ENCODE measurements at regions not wholly inside any gene's neighbourhood (a gene's known extent, or its start where the extent isn't known, plus 50 kb on each side); places are given as distances from the start of the nearest gene placed in this dataset.

DNA sequence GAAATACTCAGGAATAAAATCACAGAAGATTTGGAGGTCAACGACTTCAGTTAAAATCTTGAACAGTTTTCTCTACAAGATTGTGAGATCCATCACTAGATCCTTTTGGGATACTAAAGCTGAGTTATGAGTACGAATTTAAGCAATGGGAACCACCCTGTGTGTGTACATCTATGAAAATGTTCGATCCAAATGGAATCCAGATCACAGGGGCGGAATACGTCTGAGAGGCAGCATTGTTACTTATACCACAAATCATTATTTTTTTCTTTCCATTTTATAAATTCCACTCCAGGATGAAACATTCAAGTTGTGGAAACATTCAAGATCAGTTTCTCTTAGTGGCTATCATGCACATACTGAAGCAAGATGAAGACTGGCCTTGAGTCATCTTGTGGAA, 239.3 kb upstream of the PAPPA start:
- Histone ChIP-seq H2AFZ (ENCODE audit: low read depth) (no peak overlapping the region), H3K27ac (ENCODE audit: low read depth in 2 of 2, low read length in 1 of 2) (no peak overlapping the region), H4K20me1 (ENCODE audit: insufficient read depth) (no peaks in the 10 kb centered on the region), H3K4me2 (no peak overlapping the region), H3K79me2 (ENCODE audit: insufficient read depth) (no peaks in the 10 kb centered on the region), H3K9me3 (no peaks in the 10 kb centered on the region), H3F3A (replicated peaks; ENCODE audit: insufficient read depth) (no peaks in the 10 kb centered on the region), H3K9ac (no peak overlapping the region), H3K9me2 (no peaks in the 10 kb centered on the region), H3K36me3 (replicated peaks in 1 of 2; ENCODE audit: control insufficient read depth in 1 of 2, insufficient read depth in 2 of 2, low read length in 1 of 2) (no peaks in the 10 kb centered on the region), H3K27me3 (ENCODE audit: insufficient read depth) (no peaks in the 10 kb centered on the region), H3K4me3 (ENCODE audit: low read depth in 2 of 2, low read length in 1 of 2) (no peak overlapping the region), H3K4me1 (ENCODE audit: control insufficient read depth in 1 of 2, insufficient read depth in 2 of 2, low read depth in 1 of 2, low read length in 1 of 2) (no peaks in the 10 kb centered on the region)
- TF ChIP-seq FOXM1 (IDR thresholded peaks at IDR 0.05; ENCODE audit: low read depth) (no peak), SIN3A (IDR thresholded peaks at IDR 0.05; ENCODE audit: borderline replicate concordance, low read depth, low read length) (no peak), RFX5 (IDR thresholded peaks at IDR 0.05; ENCODE audit: low read length) (no peak), MXI1 (IDR thresholded peaks at IDR 0.05; ENCODE audit: low read depth, low read length) (no peak), MEF2A (IDR thresholded peaks at IDR 0.05; ENCODE audit: borderline replicate concordance, low read depth) (no peak), CHD2 (IDR thresholded peaks at IDR 0.05; ENCODE audit: low read length, partially characterized antibody) (no peak), POLR2AphosphoS5 (IDR thresholded peaks at IDR 0.05; ENCODE audit: low read depth, low read length) (no peak), NRF1 (IDR thresholded peaks at IDR 0.05; ENCODE audit: low read depth, low read length) (no peak), RXRA (IDR thresholded peaks at IDR 0.05; ENCODE audit: borderline replicate concordance, low read depth) (no peak), JUND (IDR thresholded peaks at IDR 0.05) (no peak)
- TF ChIP-seq, protein P1, sequence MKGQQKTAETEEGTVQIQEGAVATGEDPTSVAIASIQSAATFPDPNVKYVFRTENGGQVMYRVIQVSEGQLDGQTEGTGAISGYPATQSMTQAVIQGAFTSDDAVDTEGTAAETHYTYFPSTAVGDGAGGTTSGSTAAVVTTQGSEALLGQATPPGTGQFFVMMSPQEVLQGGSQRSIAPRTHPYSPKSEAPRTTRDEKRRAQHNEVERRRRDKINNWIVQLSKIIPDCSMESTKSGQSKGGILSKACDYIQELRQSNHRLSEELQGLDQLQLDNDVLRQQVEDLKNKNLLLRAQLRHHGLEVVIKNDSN (IDR thresholded peaks at IDR 0.05; ENCODE audit: borderline replicate concordance, low read depth) = no peak
- TF ChIP-seq, protein P2, sequence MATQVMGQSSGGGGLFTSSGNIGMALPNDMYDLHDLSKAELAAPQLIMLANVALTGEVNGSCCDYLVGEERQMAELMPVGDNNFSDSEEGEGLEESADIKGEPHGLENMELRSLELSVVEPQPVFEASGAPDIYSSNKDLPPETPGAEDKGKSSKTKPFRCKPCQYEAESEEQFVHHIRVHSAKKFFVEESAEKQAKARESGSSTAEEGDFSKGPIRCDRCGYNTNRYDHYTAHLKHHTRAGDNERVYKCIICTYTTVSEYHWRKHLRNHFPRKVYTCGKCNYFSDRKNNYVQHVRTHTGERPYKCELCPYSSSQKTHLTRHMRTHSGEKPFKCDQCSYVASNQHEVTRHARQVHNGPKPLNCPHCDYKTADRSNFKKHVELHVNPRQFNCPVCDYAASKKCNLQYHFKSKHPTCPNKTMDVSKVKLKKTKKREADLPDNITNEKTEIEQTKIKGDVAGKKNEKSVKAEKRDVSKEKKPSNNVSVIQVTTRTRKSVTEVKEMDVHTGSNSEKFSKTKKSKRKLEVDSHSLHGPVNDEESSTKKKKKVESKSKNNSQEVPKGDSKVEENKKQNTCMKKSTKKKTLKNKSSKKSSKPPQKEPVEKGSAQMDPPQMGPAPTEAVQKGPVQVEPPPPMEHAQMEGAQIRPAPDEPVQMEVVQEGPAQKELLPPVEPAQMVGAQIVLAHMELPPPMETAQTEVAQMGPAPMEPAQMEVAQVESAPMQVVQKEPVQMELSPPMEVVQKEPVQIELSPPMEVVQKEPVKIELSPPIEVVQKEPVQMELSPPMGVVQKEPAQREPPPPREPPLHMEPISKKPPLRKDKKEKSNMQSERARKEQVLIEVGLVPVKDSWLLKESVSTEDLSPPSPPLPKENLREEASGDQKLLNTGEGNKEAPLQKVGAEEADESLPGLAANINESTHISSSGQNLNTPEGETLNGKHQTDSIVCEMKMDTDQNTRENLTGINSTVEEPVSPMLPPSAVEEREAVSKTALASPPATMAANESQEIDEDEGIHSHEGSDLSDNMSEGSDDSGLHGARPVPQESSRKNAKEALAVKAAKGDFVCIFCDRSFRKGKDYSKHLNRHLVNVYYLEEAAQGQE (IDR thresholded peaks at IDR 0.05; ENCODE audit: low read depth, low read length) = no peak
- TF ChIP-seq, protein P3, sequence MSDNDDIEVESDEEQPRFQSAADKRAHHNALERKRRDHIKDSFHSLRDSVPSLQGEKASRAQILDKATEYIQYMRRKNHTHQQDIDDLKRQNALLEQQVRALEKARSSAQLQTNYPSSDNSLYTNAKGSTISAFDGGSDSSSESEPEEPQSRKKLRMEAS (IDR thresholded peaks at IDR 0.05; ENCODE audit: low read depth) = no peak
- TF ChIP-seq, protein P4, sequence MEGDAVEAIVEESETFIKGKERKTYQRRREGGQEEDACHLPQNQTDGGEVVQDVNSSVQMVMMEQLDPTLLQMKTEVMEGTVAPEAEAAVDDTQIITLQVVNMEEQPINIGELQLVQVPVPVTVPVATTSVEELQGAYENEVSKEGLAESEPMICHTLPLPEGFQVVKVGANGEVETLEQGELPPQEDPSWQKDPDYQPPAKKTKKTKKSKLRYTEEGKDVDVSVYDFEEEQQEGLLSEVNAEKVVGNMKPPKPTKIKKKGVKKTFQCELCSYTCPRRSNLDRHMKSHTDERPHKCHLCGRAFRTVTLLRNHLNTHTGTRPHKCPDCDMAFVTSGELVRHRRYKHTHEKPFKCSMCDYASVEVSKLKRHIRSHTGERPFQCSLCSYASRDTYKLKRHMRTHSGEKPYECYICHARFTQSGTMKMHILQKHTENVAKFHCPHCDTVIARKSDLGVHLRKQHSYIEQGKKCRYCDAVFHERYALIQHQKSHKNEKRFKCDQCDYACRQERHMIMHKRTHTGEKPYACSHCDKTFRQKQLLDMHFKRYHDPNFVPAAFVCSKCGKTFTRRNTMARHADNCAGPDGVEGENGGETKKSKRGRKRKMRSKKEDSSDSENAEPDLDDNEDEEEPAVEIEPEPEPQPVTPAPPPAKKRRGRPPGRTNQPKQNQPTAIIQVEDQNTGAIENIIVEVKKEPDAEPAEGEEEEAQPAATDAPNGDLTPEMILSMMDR (IDR thresholded peaks at IDR 0.05) = no peak
- TF ChIP-seq, protein P5, sequence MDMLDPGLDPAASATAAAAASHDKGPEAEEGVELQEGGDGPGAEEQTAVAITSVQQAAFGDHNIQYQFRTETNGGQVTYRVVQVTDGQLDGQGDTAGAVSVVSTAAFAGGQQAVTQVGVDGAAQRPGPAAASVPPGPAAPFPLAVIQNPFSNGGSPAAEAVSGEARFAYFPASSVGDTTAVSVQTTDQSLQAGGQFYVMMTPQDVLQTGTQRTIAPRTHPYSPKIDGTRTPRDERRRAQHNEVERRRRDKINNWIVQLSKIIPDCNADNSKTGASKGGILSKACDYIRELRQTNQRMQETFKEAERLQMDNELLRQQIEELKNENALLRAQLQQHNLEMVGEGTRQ (IDR thresholded peaks at IDR 0.05; ENCODE audit: borderline replicate concordance, low read depth, low read length) = no peak
- TF ChIP-seq, protein P6, sequence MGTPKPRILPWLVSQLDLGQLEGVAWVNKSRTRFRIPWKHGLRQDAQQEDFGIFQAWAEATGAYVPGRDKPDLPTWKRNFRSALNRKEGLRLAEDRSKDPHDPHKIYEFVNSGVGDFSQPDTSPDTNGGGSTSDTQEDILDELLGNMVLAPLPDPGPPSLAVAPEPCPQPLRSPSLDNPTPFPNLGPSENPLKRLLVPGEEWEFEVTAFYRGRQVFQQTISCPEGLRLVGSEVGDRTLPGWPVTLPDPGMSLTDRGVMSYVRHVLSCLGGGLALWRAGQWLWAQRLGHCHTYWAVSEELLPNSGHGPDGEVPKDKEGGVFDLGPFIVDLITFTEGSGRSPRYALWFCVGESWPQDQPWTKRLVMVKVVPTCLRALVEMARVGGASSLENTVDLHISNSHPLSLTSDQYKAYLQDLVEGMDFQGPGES (IDR thresholded peaks at IDR 0.05; ENCODE audit: low read depth, low read length) = no peak
- ChIA-PET CTCF (no interaction called here), POLR2A (no interaction called here)
- WGBS (ENCODE audit: low lambda C conversion rate) = 81% methylated on average over 5 of the region's 5 CpGs
- DNase-seq = no peak

Measured in SK-N-SH (cell line).